Activated effector memory CD4-positive, alpha-beta T cell treated with anti-CD3 and anti-CD28 coated beads, Interleukin-2, amount 50 U/mL, for 16 hours (primary cell): ENCODE measurements at regions not wholly inside any gene's neighbourhood (a gene's known extent, or its start where the extent isn't known, plus 50 kb on each side); places are given as distances from the start of the nearest gene placed in this dataset.
A peak's percentile ranks its signal among the peaks of the same experiment; 100 is the strongest.
"Not testable (repeated sequence)": the region's sequence is repeated elsewhere in the genome, so short reads cannot be mapped to it uniquely, and the experiment has no call there.

Experiments
- DNase-seq: peaks from one replicate; pipeline ENCODE4 v3.0.0-alpha.2; 2020

DNA sequence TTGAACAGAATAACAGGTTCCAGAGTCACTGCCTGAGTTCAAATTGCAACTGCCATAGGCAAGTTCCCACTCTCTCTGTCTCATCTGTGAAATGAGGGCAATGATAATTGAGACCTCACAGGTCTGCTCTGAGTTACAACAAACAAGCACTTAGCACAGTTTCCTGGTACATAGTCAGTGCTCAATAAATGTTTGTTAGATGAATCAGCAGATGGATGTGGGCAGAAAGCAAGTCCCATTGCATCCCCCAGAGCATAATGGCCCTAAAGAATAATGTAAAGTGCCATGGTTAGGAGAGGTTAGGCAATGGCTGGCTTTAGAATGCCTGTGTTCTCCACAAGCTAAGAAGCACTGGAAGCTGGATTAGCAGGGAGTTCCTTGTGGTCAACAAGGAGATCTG is 136.5 kb upstream of the LARP1 start:
- DNase-seq = no peak

DNA sequence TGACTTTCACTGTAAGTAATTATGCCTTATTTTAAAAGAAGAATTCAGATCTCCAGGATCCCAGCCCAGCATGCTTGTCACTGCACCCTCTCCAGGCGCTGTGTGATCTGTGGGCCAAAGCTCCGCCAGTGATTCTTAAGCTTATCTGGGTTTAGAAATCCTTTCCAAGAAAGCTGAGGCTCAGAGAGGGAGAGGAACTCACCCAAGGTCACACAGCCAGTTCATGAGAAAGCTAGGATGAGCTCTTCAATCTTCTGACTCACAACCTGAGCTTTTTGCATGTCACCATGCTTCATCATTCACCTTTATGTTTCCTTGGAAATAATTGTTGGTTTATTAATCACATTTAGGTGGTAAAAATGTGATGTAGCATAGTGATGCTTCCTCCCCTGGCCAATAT is 136.6 kb upstream of the HAND1 start:
- DNase-seq = no peak

GRCh38 chr5:154614125-154614524 is 136.1 kb upstream of the HAND1 start:
- no peak for DNase-seq

- DNase-seq = no peak
Observed at GRCh38 chr5:154612666-154613065, 134.6 kb upstream of the HAND1 start.

DNA sequence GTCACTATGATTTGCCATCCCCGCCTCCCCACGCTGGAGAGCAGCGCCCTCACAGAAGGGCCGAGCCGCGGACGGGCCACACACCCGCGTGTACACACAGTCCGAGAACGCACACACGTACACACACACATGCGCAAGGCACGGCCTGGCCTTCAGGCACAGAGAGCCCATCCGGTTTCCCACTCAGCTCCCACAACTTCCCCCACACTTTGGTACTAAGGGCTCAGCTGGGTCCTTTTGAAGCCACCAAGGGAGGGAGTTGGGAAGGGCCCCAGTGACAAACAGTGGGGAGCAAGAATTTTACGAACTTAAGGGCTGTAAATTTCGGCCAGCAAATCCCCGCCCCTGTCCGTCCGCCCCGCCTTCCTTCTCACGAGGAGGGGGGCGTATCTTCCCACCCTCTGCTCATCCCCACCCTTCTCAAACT is 133.3 kb upstream of the HAND1 start:
- DNase-seq = no peak

GRCh38 chr5:154610321-154611154 is 132.5 kb upstream of the HAND1 start:
- peak; percentile 77 for DNase-seq

DNA sequence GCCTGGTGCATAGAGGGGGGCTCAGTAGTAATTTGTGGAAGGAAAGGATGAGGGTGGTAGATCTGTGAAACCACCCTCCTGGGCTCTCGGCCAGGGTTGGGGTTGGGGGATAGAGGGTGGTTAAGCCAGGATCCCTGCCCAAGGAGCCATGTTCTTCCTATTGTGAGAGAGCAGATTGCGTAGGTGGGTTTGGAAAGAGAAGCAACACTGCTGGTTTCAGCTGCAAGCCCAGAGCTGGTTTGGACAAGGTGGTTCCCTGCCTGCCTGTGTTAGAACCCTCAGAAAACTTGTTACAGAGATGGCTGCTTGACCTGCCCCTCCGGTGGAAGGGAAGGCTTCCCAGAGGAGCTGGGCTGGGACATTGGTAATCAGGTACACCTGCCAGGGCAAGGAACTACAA is 131.2 kb upstream of the HAND1 start:
- DNase-seq = no peak

- DNase-seq = no peak
Observed at GRCh38 chr5:154608531-154609011, 130.5 kb upstream of the HAND1 start.

DNA sequence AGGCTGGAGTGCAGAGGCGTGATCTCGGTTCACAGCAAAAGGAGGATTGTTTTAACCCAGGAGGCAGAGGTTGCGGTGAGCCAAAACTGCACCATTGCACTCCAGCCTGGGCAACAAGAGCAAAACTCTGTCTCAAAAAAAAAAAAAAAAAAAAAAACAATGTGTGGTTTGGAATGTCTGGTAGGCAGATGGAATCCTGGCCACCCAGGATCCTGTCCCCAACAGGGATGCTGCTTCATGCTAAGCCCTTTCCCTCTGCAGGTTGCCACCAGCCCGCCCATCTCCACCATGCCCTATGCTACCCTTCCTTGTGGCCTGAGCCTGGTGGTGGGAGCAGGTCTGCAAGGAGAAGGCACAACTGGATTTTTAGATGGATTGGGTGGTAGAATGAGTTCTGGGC is 129.7 kb upstream of the HAND1 start:
- no peak for DNase-seq

DNA sequence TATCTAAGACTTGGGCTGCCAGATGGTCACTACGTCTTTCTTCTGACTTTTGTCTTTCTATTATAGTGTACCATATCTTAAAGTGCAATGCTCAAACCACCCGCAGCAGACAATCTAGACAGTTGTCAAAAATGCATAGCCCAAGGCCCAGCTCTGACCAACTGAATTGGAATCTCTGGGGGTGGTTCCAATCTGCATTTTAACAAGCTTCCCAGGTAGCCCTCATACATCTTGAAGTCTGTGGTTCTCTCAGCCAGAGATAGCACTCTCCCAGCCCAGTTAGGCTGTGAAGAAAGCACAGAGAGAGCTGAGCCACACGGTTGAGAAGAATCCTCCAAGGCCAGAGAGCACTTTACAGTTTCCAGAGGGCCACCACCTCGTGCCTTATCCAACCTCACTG is 128.2 kb upstream of the HAND1 start:
- DNase-seq = no peak

DNA sequence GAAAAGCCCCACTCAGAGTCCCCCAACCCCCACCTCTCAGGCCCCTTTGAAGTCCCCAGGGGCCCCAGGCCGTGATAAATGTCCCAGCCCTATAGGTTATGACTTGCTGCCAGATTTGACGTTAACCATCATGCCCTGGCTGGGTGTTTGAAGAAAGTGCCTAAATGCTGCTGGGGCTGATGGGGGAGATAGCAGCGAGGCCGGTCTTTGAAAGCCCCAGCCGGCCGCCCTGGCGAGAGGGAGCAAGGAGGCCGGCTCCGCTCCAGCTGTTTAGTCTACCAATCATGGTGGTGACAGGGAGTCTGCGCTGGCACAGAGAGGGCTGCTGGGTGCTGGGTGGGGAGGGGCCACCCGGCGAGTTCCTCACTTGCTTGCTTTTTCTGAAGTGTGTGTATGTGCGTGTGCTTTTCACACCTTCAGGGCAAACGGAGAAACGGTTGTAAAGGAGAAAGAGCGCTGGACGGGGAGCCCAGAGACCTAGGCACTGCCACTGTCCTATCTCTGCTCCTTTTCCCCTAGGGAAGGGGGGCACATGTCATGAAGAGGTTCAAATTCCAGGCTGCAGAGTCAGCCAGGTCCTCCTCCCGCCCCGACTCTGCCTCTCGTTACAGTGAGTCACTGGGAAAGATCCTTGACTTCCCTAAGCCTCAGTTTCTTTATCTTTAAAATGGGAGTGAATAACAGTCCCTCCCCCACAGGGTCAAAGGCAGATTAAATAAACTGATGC is 126.1 kb upstream of the HAND1 start:
- DNase-seq = no peak

- DNase-seq = no peak
Observed at GRCh38 chr5:154603485-154603884, 125.5 kb upstream of the HAND1 start.

GRCh38 chr5:154603011-154603410 is 125.0 kb upstream of the HAND1 start:
- no peak for DNase-seq

- no peak for DNase-seq
Observed at GRCh38 chr5:154601014-154601413, 123.0 kb upstream of the HAND1 start.

GRCh38 chr5:154598021-154598420 is 120.0 kb upstream of the HAND1 start:
- no peak for DNase-seq

- not testable (repeated sequence) for DNase-seq
Observed at GRCh38 chr5:154596844-154597243, 118.8 kb upstream of the HAND1 start.

- no peak for DNase-seq
Observed at GRCh38 chr5:154595662-154596061, 117.6 kb upstream of the HAND1 start.

DNA sequence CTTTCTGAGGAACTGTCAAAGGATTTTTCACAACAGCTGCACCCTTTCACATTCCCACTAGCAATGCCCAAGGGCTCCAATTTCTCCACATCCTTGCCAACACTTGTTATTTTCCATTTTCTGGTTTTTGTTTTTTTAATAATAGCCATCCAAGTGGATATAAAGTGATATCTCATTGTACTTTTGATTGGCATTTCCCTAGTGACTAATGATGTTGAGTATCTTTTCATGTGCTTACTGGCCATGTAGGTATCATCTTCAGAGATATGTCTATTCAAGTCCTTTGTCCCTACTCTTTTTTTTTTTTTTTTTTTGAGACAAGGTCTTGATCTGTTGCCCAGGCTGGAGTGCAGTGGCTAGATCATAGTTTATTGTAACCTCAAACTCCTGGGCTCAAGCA is 115.8 kb upstream of the HAND1 start:
- DNase-seq = no peak

GRCh38 chr5:154593071-154593470 is 115.0 kb upstream of the HAND1 start:
- no peak for DNase-seq

GRCh38 chr5:154590093-154590724 is 112.2 kb upstream of the HAND1 start:
- DNase-seq = no peak

- DNase-seq = no peak
Observed at GRCh38 chr5:154589511-154589910, 111.5 kb upstream of the HAND1 start.

- not testable (repeated sequence) for DNase-seq
Observed at GRCh38 chr5:154588833-154589425, 110.9 kb upstream of the HAND1 start.

DNA sequence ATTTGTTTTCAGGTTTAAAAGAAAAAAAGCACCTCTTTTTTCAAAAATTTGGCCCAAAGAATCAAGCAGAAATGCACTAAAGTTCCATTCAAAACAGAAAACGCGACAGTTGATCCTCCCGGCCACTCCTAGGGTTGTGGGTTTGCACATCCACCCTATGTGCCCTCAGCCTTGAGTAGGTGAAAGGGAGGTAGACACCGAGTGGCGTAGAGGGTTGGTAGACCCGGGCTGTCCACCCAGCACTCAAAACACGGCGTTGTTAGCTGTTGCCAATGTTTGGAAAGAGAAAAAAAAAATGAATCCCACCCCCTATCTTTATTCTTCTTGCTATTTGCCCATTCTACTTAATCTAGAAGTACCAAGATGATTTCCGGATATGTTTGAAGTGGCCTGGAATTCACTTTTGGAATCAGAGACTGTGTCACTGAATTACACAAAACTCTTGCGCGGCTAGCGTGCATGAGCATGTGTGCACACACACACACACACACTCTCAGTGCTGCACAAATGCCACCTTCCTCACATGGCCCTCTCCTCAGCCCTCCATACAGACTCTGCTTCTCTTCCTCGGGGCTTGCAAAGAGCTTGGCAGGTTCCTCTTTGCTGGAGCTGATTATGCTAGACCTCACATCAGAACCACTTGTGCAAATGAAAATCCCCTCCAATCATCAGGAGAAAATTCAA is 110.2 kb upstream of the HAND1 start:
- no peak for DNase-seq
